ENCODE measurements at regions not wholly inside any gene's neighbourhood (a gene's known extent, or its start where the extent isn't known, plus 50 kb on each side); places are given as distances from the start of the nearest gene placed in this dataset.

DNA sequence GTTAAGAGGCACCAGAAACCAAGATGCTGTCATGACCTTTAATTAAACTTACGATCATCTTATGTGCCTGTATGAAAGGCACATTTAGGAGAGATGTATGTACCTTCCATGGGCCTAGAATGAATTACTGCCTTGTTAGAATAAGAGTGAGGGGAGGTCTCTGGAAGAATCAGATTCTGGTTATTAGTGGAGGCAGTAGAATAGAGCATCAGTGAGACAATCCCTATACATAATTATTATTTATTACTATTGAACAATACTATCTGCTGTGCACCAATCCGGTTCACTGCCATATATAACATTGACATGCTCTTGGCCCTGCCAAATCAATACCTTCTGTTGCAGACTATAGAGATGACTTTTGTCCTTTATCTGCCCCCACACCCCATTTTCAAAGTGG lies 776.5 kb downstream of the DHX35 start:
- TF ChIP-seq, protein P1, sequence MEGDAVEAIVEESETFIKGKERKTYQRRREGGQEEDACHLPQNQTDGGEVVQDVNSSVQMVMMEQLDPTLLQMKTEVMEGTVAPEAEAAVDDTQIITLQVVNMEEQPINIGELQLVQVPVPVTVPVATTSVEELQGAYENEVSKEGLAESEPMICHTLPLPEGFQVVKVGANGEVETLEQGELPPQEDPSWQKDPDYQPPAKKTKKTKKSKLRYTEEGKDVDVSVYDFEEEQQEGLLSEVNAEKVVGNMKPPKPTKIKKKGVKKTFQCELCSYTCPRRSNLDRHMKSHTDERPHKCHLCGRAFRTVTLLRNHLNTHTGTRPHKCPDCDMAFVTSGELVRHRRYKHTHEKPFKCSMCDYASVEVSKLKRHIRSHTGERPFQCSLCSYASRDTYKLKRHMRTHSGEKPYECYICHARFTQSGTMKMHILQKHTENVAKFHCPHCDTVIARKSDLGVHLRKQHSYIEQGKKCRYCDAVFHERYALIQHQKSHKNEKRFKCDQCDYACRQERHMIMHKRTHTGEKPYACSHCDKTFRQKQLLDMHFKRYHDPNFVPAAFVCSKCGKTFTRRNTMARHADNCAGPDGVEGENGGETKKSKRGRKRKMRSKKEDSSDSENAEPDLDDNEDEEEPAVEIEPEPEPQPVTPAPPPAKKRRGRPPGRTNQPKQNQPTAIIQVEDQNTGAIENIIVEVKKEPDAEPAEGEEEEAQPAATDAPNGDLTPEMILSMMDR (conservative IDR thresholded peaks at IDR 0.05; ENCODE audit: low read depth in 2 of 2), result no peak
- no peak for TF ChIP-seq EZH2 (IDR thresholded peaks at IDR 0.05; ENCODE audit: low read depth, unreplicated experiment)
- no peak for TF ChIP-seq JUNB (IDR thresholded peaks at IDR 0.05; ENCODE audit: unreplicated experiment)
- TF ChIP-seq, protein P2, sequence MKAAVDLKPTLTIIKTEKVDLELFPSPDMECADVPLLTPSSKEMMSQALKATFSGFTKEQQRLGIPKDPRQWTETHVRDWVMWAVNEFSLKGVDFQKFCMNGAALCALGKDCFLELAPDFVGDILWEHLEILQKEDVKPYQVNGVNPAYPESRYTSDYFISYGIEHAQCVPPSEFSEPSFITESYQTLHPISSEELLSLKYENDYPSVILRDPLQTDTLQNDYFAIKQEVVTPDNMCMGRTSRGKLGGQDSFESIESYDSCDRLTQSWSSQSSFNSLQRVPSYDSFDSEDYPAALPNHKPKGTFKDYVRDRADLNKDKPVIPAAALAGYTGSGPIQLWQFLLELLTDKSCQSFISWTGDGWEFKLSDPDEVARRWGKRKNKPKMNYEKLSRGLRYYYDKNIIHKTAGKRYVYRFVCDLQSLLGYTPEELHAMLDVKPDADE (IDR thresholded peaks at IDR 0.05), result no peak
- no peak for TF ChIP-seq POLR2AphosphoS5 (IDR thresholded peaks at IDR 0.05; ENCODE audit: low read depth)
- TF ChIP-seq ZNF331 (CRISPR knock-in tag; IDR thresholded peaks at IDR 0.05; ENCODE audit: low read depth), result no peak
